ENCODE measurements at regions not wholly inside any gene's neighbourhood (a gene's known extent, or its start where the extent isn't known, plus 50 kb on each side); places are given as distances from the start of the nearest gene placed in this dataset.

- Histone ChIP-seq H3K9me3 (ENCODE audit: control insufficient read depth, low read depth, low read length) (no peaks in the 10 kb centered on the region), H3K4me1 (ENCODE audit: insufficient read depth, low read length) (no peaks in the 10 kb centered on the region), H4K5ac (ENCODE audit: insufficient read length, low read depth, low read length) (no peak overlapping the region), H3K23me2 (ENCODE audit: insufficient read length, low read depth, low read length, poor library complexity, severe bottlenecking) (no peaks in the 10 kb centered on the region), H3K14ac (ENCODE audit: insufficient read depth, low read length) (no peak overlapping the region), H3K79me2 (ENCODE audit: insufficient read depth, low read length) (no peaks in the 10 kb centered on the region), H3T11ph (ENCODE audit: low read length) (no peak overlapping the region), H3K23ac (ENCODE audit: insufficient read length, low read depth, low read length) (no peak overlapping the region), H4K8ac (replicated peaks; ENCODE audit: insufficient read length, low read depth, low read length) (no peak overlapping the region), H2BK20ac (ENCODE audit: low read depth, low read length, poor library complexity, severe bottlenecking) (no peak overlapping the region), H2BK5ac (ENCODE audit: insufficient read length, low read length) (no peak overlapping the region), H3K27me3 (ENCODE audit: insufficient read depth, low read length) (no peaks in the 10 kb centered on the region), H3K4ac (ENCODE audit: low read depth, low read length) (no peak overlapping the region), H2BK120ac (ENCODE audit: low read depth, low read length, poor library complexity, severe bottlenecking) (no peak overlapping the region), H3K18ac (ENCODE audit: insufficient read length, low read depth, low read length) (no peak overlapping the region), H3K4me2 (ENCODE audit: insufficient read depth, insufficient read length, low read length) (no peak overlapping the region), H3K79me1 (ENCODE audit: insufficient read depth, low read depth, low read length, poor library complexity, severe bottlenecking) (no peaks in the 10 kb centered on the region), H2BK12ac (ENCODE audit: insufficient read length, low read depth, low read length) (no peak overlapping the region), H3K9ac (ENCODE audit: extremely low read depth, insufficient read length, low read length) (no peak overlapping the region), H4K91ac (ENCODE audit: insufficient read length, low read depth, low read length) (no peak overlapping the region), H3K27ac (ENCODE audit: insufficient read length, low read depth, low read length) (no peak overlapping the region), H4K20me1 (ENCODE audit: control insufficient read depth, insufficient read depth, insufficient read length) (no peaks in the 10 kb centered on the region), H2AFZ (ENCODE audit: low read length) (no peak overlapping the region), H3K56ac (ENCODE audit: insufficient read length, low read depth, low read length) (no peak overlapping the region), H2AK5ac (ENCODE audit: insufficient read length, low read length) (no peak overlapping the region), H2BK15ac (ENCODE audit: low read depth, low read length) (no peak overlapping the region)
- WGBS (ENCODE audit: extremely low coverage, insufficient read length, low lambda C conversion rate), result no CpG with 5 or more reads among the region's 7 CpGs
- Mint-ChIP-seq H3K36me3 (ENCODE audit: insufficient read depth in 1 of 3, low read depth in 3 of 3) (no peaks in the 10 kb centered on the region; a peak in 1 of 7 replicates), H3K9me3 (no peaks in the 10 kb centered on the region), H3K27ac (no peak overlapping the region), H3K4me1 (peaks cover 5 to 7% of the 10 kb centered on the region in 2 experiments; a peak in 3 of 4 replicates), H3K27me3 (ENCODE audit: low read depth) (no peaks in the 10 kb centered on the region), H3K4me3 (no peak overlapping the region)
- no peak for TF ChIP-seq CTCF (conservative IDR thresholded peaks at IDR 0.05)
- no peak for DNase-seq
Measured at GRCh38 chr10:4194231-4194630, 409.2 kb upstream of the KLF6 start.
